AG04449 (cell line): ENCODE measurements at regions not wholly inside any gene's neighbourhood (a gene's known extent, or its start where the extent isn't known, plus 50 kb on each side); places are given as distances from the start of the nearest gene placed in this dataset.

Experiments used
- CTCF ChIA-PET: fragments of 350-600 bp; formaldehyde crosslinking; extraction: SDS; loops from one replicate; lab custom pipeline; 2021; ENCODE audit warnings: antibody characterized with exemption; lab: Yijun Ruan, JAX
- POLR2A ChIA-PET: fragments of 400-600, 350-600 bp; formaldehyde crosslinking; extraction: SDS; loops from one replicate; lab custom pipeline; 2020; ENCODE audit warnings: antibody characterized with exemption, inconsistent platforms; lab: Yijun Ruan, JAX
- DNase-seq: peaks from one replicate; pipeline ENCODE4 v3.0.0-alpha.2; 2010; ENCODE audit warnings: low read depth, low spot score
- H3K4me3 ChIP-seq: 2 replicates; pipeline ENCODE4 v1.5.1; 2011; ENCODE audit warnings: low read depth, mild to moderate bottlenecking, control low read depth, low read length
- CTCF ChIP-seq: IDR thresholded peaks from one replicate; pipeline ENCODE4 v1.5.1; 2011; ENCODE audit warnings: mild to moderate bottlenecking, moderate library complexity, low read length, control low read depth, inconsistent platforms; ENCODE audit not compliant: insufficient read depth; ENCODE audit errors: missing control alignments

- no peak for DNase-seq
- H3K4me3 ChIP-seq: no peak overlapping the region
- POLR2A ChIA-PET: interaction anchor here (0.7 kb wide), 1 partner anchor 145 kb away, joined by 3 read pairs; no protein-coding TSS in a partner anchor
- no peak for TF ChIP-seq CTCF
- CTCF ChIA-PET: no interaction called here
Measured at GRCh38 chr10:64501807-64502206, 980.6 kb downstream of the REEP3 start.

GRCh38 chr10:64502936-64503335 lies 981.7 kb downstream of the REEP3 start:
- POLR2A ChIA-PET: no interaction called here
- no peak for DNase-seq
- CTCF ChIA-PET: no interaction called here
- TF ChIP-seq CTCF: no peak
- no peak overlapping the region for H3K4me3 ChIP-seq

GRCh38 chr10:64503429-64503828 lies 982.2 kb downstream of the REEP3 start:
- no peak for TF ChIP-seq CTCF
- no peak overlapping the region for H3K4me3 ChIP-seq
- no peak for DNase-seq
- ChIA-PET POLR2A (no interaction called here), CTCF (no interaction called here)

- DNase-seq: no peak
- ChIA-PET CTCF (no interaction called here), POLR2A (no interaction called here)
- no peak overlapping the region for H3K4me3 ChIP-seq
- TF ChIP-seq CTCF: no peak
Measured at GRCh38 chr10:64505501-64505900, 984.3 kb downstream of the REEP3 start.

GRCh38 chr10:64506963-64507362 lies 985.8 kb downstream of the REEP3 start:
- ChIA-PET CTCF (interaction anchor here (0.6 kb wide), 1 partner anchor 465 kb away, joined by 3 read pairs; no protein-coding TSS in a partner anchor), POLR2A (no interaction called here)
- no peak overlapping the region for H3K4me3 ChIP-seq
- no peak for TF ChIP-seq CTCF
- no peak for DNase-seq

GRCh38 chr10:64507651-64508028 lies 986.4 kb downstream of the REEP3 start:
- DNase-seq: no peak
- CTCF ChIA-PET: interaction anchor here (0.6 kb wide), 1 partner anchor 466 kb away, joined by 3 read pairs; no protein-coding TSS in a partner anchor
- no peak overlapping the region for H3K4me3 ChIP-seq
- no peak for TF ChIP-seq CTCF
- POLR2A ChIA-PET: no interaction called here
